Left lung (tissue), 4 donors: ENCODE measurements at regions not wholly inside any gene's neighbourhood (a gene's known extent, or its start where the extent isn't known, plus 50 kb on each side); places are given as distances from the start of the nearest gene placed in this dataset.

Source experiments
- ATAC-seq: fragments of 200-7000 bp; cut with Tn5 transposase; one replicate; pipeline ENCODE4 v1.9.1; 2020; ENCODE audit warnings: moderate library complexity
- DNase-seq, 4 donors: peaks; one replicate each; pipeline ENCODE4 v3.0.0-alpha.2; 2013 to 2020
- H3K27ac ChIP-seq, 2 donors: fragments of 200-600 bp; sonication (generic) in 1 of 2; one replicate each; pipeline versions ENCODE4 v1.5.0 to v1.8.0; 2020 to 2021
- H3K27me3 ChIP-seq, 2 donors: fragments of 200-600 bp; sonication (generic) in 1 of 2; one replicate each; pipeline versions ENCODE4 v1.5.0 to v1.8.0; 2020 to 2021
- H3K36me3 ChIP-seq, 2 donors: fragments of 200-600 bp; sonication (generic) in 1 of 2; one replicate each; pipeline versions ENCODE4 v1.5.0 to v1.8.0; 2020 to 2021
- H3K4me1 ChIP-seq, 2 donors: fragments of 200-600 bp; one replicate each; pipeline ENCODE4 v1.8.0; 2021
- H3K4me3 ChIP-seq, 2 donors: fragments of 200-600 bp; sonication (generic) in 1 of 2; one replicate each; pipeline versions ENCODE4 v1.5.0 to v1.8.0; 2020 to 2021; ENCODE audit warnings: mild to moderate bottlenecking in 1 of 2
- H3K9me3 ChIP-seq, 2 donors: fragments of 200-600 bp; sonication (generic) in 1 of 2; one replicate each; pipeline versions ENCODE4 v1.5.0 to v1.8.0; 2020 to 2021
- intact Hi-C, 2 donors: fragments of 100-400 bp; cut with DNase I; formaldehyde crosslinking; loops; one replicate each; pipeline versions ENCODE4 v1.11.2 to v1.14.2; 2022
- TF ChIP-seq, protein P1 (sequence below), 2 donors: fragments of 200-600 bp; sonication (generic) in 1 of 2; IDR thresholded peaks; one replicate each; pipeline versions ENCODE4 v1.5.0 to v1.8.0; 2021; ENCODE audit warnings: antibody characterized with exemption in 2 of 2
- donor health status: DM: no; HTN: yes; CAD: no.
- donor health status: DM: no; HTN: no; CAD: no.

DNA sequence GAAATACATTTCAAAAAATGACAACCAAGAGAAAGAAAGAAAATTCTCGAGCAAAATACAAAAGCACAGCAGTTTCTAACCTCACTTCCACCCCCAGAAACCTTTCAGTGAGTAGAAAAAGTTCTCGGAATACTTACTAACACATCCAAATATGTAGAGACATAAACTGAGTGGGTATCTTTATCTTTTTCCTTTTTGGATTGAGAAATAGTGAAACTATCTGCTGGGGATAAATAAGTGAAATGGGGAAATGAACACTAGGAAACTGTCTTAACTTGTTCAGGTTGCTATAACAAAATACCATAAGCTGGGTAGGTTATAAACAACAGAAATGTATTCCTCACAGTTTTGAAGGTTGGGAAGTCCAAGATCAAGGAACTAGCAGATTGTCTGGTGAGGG lies 72.0 kb downstream of the VCAM1 start:
- H3K36me3 ChIP-seq = no peaks in the 10 kb centered on the region
- no peaks in the 10 kb centered on the region for H3K4me1 ChIP-seq
- H3K4me3 ChIP-seq = no peak overlapping the region
- no peak for DNase-seq
- H3K9me3 ChIP-seq = no peaks in the 10 kb centered on the region
- no peak for ATAC-seq
- TF ChIP-seq, protein P1, sequence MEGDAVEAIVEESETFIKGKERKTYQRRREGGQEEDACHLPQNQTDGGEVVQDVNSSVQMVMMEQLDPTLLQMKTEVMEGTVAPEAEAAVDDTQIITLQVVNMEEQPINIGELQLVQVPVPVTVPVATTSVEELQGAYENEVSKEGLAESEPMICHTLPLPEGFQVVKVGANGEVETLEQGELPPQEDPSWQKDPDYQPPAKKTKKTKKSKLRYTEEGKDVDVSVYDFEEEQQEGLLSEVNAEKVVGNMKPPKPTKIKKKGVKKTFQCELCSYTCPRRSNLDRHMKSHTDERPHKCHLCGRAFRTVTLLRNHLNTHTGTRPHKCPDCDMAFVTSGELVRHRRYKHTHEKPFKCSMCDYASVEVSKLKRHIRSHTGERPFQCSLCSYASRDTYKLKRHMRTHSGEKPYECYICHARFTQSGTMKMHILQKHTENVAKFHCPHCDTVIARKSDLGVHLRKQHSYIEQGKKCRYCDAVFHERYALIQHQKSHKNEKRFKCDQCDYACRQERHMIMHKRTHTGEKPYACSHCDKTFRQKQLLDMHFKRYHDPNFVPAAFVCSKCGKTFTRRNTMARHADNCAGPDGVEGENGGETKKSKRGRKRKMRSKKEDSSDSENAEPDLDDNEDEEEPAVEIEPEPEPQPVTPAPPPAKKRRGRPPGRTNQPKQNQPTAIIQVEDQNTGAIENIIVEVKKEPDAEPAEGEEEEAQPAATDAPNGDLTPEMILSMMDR (IDR thresholded peaks at IDR 0.05) = no peak
- no peaks in the 10 kb centered on the region for H3K27me3 ChIP-seq
- intact Hi-C loops = no loop called here
- H3K27ac ChIP-seq = no peak overlapping the region

DNA sequence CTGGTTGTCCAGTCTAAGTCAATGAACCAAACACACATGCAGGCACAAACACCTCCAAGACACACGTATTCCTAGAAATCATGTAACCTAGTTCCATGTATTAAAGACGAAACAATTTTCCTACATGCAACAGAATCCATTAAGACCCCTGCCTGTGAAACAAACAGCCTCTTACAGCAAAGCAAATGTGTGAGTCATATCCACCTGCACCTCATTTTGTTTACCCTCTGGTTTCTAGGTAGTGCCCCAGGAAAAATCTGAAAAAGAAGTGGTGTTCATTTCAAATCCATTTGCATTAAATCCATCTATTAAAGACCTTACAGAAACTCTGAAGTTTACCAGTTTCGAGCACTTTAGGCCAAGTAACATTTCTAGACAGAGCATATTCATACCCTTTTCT lies 74.1 kb downstream of the VCAM1 start:
- intact Hi-C loops = no loop called here
- DNase-seq (no peak), ATAC-seq (no peak)
- no peak overlapping the region for H3K27ac ChIP-seq
- no peaks in the 10 kb centered on the region for H3K9me3 ChIP-seq
- H3K4me1 ChIP-seq = no peaks in the 10 kb centered on the region
- no peak overlapping the region for H3K4me3 ChIP-seq
- no peaks in the 10 kb centered on the region for H3K27me3 ChIP-seq
- TF ChIP-seq, protein P1 (IDR thresholded peaks at IDR 0.05) = no peak
- H3K36me3 ChIP-seq = no peaks in the 10 kb centered on the region

DNA sequence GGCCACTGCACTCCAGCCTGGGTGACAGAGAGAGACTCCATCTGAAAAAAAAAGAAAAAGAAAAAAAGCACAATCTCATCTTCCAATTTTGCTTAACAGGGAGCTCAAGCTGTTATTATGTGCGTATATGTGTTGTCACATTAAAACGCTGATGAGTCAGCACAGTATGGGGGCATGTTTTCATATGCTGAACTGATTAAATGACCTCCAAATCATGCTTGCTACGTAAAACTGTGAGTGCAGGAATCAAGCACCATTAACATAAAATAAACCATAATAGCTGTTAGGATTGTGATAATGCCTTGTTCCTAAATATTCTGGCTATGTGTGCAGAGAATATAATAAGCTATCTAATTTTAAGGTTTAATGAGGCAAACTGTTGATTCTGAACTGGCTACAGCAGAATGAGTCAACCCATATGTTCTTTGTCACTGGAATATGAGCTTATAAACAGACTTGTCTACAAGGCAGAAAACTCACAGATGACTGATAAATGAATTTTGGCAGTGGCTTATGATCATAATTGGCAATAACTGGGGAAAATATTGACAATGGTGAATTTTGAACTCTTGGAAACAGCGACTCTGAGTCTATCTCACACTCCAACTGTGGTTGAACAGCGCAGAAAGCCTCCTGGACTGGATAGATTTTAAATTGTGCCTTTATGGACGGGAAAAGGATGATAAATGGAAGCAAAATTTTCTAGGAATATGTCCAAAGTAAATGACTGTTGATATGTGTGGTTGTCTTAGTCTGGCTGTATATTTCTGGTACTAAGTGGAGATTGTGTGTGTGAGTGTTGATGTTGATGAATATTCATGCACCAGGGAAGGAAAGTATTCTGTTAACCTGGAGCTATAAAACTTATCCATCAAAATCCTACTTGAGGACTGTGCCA lies 75.5 kb downstream of the VCAM1 start:
- H3K4me3 ChIP-seq = no peak overlapping the region
- no peak overlapping the region for H3K27ac ChIP-seq
- H3K36me3 ChIP-seq = no peaks in the 10 kb centered on the region
- DNase-seq (peak in 2 of 4 donors; percentile 59 to 86), ATAC-seq (no peak)
- TF ChIP-seq, protein P1 (IDR thresholded peaks at IDR 0.05) = no peak
- H3K27me3 ChIP-seq = no peaks in the 10 kb centered on the region
- H3K9me3 ChIP-seq = no peaks in the 10 kb centered on the region
- intact Hi-C loops = no loop called here
- H3K4me1 ChIP-seq = peaks cover 0 to 2% of the 10 kb centered on the region in 2 donors

DNA sequence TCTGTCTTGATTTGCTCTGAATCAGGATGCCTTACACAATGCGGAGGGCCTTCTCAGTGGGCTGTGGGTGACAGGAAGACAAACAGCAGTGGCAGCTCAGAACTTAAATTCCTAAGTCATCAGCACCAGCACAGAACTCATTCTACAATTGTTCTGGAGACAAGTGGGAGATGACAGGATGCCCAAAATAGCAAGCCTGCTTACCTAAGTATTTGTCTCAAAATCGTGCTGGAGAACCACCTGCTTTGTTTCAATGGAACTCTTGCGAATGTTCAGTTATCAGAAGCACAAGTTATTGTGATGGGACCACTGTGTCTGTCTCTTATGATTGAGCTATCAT lies 76.1 kb downstream of the VCAM1 start:
- no peak for ATAC-seq
- H3K27ac ChIP-seq = no peak overlapping the region
- TF ChIP-seq, protein P1 (IDR thresholded peaks at IDR 0.05) = no peak
- H3K27me3 ChIP-seq = no peaks in the 10 kb centered on the region
- H3K4me3 ChIP-seq = no peak overlapping the region
- H3K9me3 ChIP-seq = peaks cover 0 to 3% of the 10 kb centered on the region in 2 donors
- H3K36me3 ChIP-seq = no peaks in the 10 kb centered on the region
- peaks cover 0 to 3% of the 10 kb centered on the region in 2 donors for H3K4me1 ChIP-seq
- intact Hi-C loops = no loop called here
- DNase-seq = no peak

DNA sequence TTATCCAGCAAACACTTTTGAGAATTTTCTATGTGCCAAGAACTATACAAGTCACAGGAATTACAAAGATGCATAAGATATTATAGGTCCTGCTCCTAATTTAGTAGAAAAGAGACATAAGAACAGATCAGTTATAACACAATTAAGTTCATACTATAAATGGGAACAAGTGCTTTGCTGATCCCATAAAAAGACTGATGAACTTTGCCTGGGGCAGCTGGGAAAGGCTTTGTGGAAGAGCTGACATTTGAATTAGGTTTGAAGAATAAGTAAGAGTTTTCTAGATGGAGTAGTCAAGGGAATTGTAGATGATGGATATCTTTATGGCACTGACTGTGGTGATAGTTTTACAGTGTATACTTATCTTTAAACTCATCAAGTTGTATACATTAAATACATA lies 76.5 kb downstream of the VCAM1 start:
- Histone ChIP-seq H3K4me3 (no peak overlapping the region), H3K27ac (no peak overlapping the region), H3K36me3 (no peaks in the 10 kb centered on the region), H3K4me1 (peaks cover 0 to 3% of the 10 kb centered on the region in 2 donors), H3K9me3 (peaks cover 0 to 5% of the 10 kb centered on the region in 2 donors), H3K27me3 (no peaks in the 10 kb centered on the region)
- intact Hi-C loops = no loop called here
- TF ChIP-seq, protein P1 (IDR thresholded peaks at IDR 0.05) = no peak
- ATAC-seq (no peak), DNase-seq (no peak)
